A549 (cell line): ENCODE measurements at regions not wholly inside any gene's neighbourhood (a gene's known extent, or its start where the extent isn't known, plus 50 kb on each side); places are given as distances from the start of the nearest gene placed in this dataset.

Experiments
- ATAC-seq, 2 experiments: fragments of 200-7000 bp in 1 of 2; fragments of >200 bp in 1 of 2; cut with Nextera tagmentation in 1 of 2; cut with Tn5 transposase in 1 of 2; 3 replicates each; pipeline versions ENCODE4 v1.8.0 to v1.9.1; 2018 to 2020; ENCODE audit warnings: mild to moderate bottlenecking in 1 of 2, moderate library complexity in 1 of 2
- CTCF ChIA-PET: fragments of 300-600 bp; sonication (Branson Sonifier 250); formaldehyde crosslinking; extraction: SDS; loops from one replicate; lab custom pipeline; 2021; ENCODE audit warnings: antibody characterized with exemption, inconsistent platforms; lab: Yijun Ruan, JAX
- POLR2A ChIA-PET: fragments of 350-600 bp; formaldehyde crosslinking; extraction: SDS; loops from one replicate; lab custom pipeline; 2021; ENCODE audit warnings: antibody characterized with exemption, inconsistent platforms; lab: Yijun Ruan, JAX
- DNase-seq, 2 experiments: peaks; one replicate each; pipeline versions ENCODE4 v3.0.0 to v3.0.0-alpha.2; 2011 to 2016; ENCODE audit warnings: low read depth in 1 of 2, low spot score in 1 of 2
- FAIRE-seq: peaks from 2 replicates; lab custom pipeline; 2011; peaks lifted over from hg19 to GRCh38; lab: Jason Lieb, UNC
- H3K27ac ChIP-seq, 2 experiments: fragments of >200 bp; sonication (Bioruptor Twin); formaldehyde crosslinking; 3 replicates each; pipeline ENCODE4 v1.5.1; 2016 to 2017
- H3K4me1 ChIP-seq: fragments of >200 bp; sonication (Bioruptor Twin); formaldehyde crosslinking; 3 replicates; pipeline ENCODE4 v1.6.1; 2016
- H3K4me2 ChIP-seq: fragments of >200 bp; sonication (Bioruptor Twin); formaldehyde crosslinking; 3 replicates; pipeline ENCODE4 v1.6.1; 2016
- H3K4me3 ChIP-seq: fragments of >200 bp; sonication (Bioruptor Twin); formaldehyde crosslinking; 3 replicates; pipeline ENCODE4 v1.5.1; 2016
- H3K9me3 ChIP-seq: fragments of >200 bp; sonication (Bioruptor Twin); formaldehyde crosslinking; 3 replicates; pipeline ENCODE4 v1.6.1; 2016
- CBX2 ChIP-seq: fragments of 200-600 bp; sonication (generic); IDR thresholded peaks from 2 replicates; pipeline ENCODE4 v1.6.1; 2016; ENCODE audit warnings: low read depth, mild to moderate bottlenecking, borderline replicate concordance
- EHF ChIP-seq: fragments of 250-450 bp; sonication (Bioruptor Pico); IDR thresholded peaks from 2 replicates; pipeline ENCODE4 v1.5.0; 2020; ENCODE audit warnings: mild to moderate bottlenecking
- GATA3 ChIP-seq: IDR thresholded peaks from 2 replicates; pipeline ENCODE4 v1.6.1; 2012; ENCODE audit warnings: borderline replicate concordance
- HOXB5 ChIP-seq: fragments of 250-450 bp; sonication (Bioruptor Pico); IDR thresholded peaks from 2 replicates; pipeline ENCODE4 v1.5.0; 2020; ENCODE audit warnings: mild to moderate bottlenecking, moderate library complexity
- MAFK ChIP-seq: fragments of 450-650 bp; IDR thresholded peaks from 2 replicates; pipeline ENCODE4 v1.6.1; 2014; ENCODE audit not compliant: partially characterized antibody
- MAX ChIP-seq: IDR thresholded peaks from 2 replicates; pipeline ENCODE4 v1.6.1; 2012
- RCOR1 ChIP-seq: fragments of 150-350 bp; IDR thresholded peaks from 2 replicates; pipeline ENCODE4 v1.6.1; 2014; ENCODE audit warnings: antibody characterized with exemption, low read length, low read depth
- TP53 ChIP-seq: fragments of 250-450 bp; sonication (Bioruptor Pico); IDR thresholded peaks from 2 replicates; pipeline ENCODE4 v1.5.0; 2021; ENCODE audit warnings: mild to moderate bottlenecking, moderate library complexity
- ZC3H11A ChIP-seq: fragments of 450-650 bp; IDR thresholded peaks from 2 replicates; pipeline ENCODE4 v1.6.1; 2014; ENCODE audit warnings: antibody characterized with exemption, mild to moderate bottlenecking
- ZFP36 ChIP-seq: fragments of 450-650 bp; IDR thresholded peaks from 2 replicates; pipeline ENCODE4 v1.6.1; 2014; ENCODE audit warnings: borderline replicate concordance; ENCODE audit not compliant: partially characterized antibody
- ZNF302 ChIP-seq: fragments of 250-450 bp; sonication (Bioruptor Pico); IDR thresholded peaks from 2 replicates; pipeline ENCODE4 v1.9.0; 2021; ENCODE audit warnings: inconsistent platforms, mild to moderate bottlenecking, moderate library complexity
- WGBS: methylation state at CpG from one replicate; pipeline ENCODE4 v1.1.6; 2017; ENCODE audit errors: missing lambda C conversion rate; 5-methylcytosine and 5-hydroxymethylcytosine counted together

- CTCF ChIA-PET, result no interaction called here
- no peak overlapping the region for H3K27ac ChIP-seq
- DNase-seq (no peak), FAIRE-seq (no peak), ATAC-seq (no peak)
- H3K4me1 ChIP-seq, result no peaks in the 10 kb centered on the region
- TF ChIP-seq TP53 (CRISPR knock-in tag), result no peak
- no peak for TF ChIP-seq GATA3
- WGBS, result 85% methylated on average over 5 of the region's 5 CpGs
- POLR2A ChIA-PET, result no interaction called here
- H3K9me3 ChIP-seq, result no peaks in the 10 kb centered on the region
- H3K4me3 ChIP-seq, result no peak overlapping the region
- no peak overlapping the region for H3K4me2 ChIP-seq
Observed at GRCh38 chr13:99448546-99448945, 52.7 kb upstream of the TM9SF2 start.

- CTCF ChIA-PET, result interaction anchor here (1.7 kb wide), 1 partner anchor 13 kb away, joined by 8 read pairs; no protein-coding TSS in a partner anchor
- no peak overlapping the region for H3K4me3 ChIP-seq
Observed at GRCh38 chr13:99450416-99450815, 50.9 kb upstream of the TM9SF2 start.

More at GRCh38 chr13:99450416-99450815, 50.9 kb upstream of the TM9SF2 start:
- no peak overlapping the region for H3K27ac ChIP-seq
- no peak for ATAC-seq
- H3K9me3 ChIP-seq, result no peaks in the 10 kb centered on the region
- POLR2A ChIA-PET, result no interaction called here
- no peak for FAIRE-seq
- no peak for DNase-seq
- no peaks in the 10 kb centered on the region for H3K4me1 ChIP-seq
- TF ChIP-seq MAFK, result no peak
- TF ChIP-seq HOXB5 (CRISPR knock-in tag), result no peak
- TF ChIP-seq RCOR1, result no peak
- no peak for TF ChIP-seq ZNF302
- no peak for TF ChIP-seq MAX
- TF ChIP-seq CBX2, result no peak
- no peak for TF ChIP-seq GATA3
- no peak for TF ChIP-seq ZFP36
- TF ChIP-seq ZC3H11A, result no peak
- TF ChIP-seq EHF (CRISPR knock-in tag), result no peak
- TF ChIP-seq, all 56 proteins: peak for 0
- H3K4me2 ChIP-seq, result no peak overlapping the region
